GM12878 (cell line): ENCODE measurements at regions not wholly inside any gene's neighbourhood (a gene's known extent, or its start where the extent isn't known, plus 50 kb on each side); places are given as distances from the start of the nearest gene placed in this dataset.

Experiments used
- ATAC-seq: fragments of 200-7000 bp; cut with Tn5 transposase; 3 replicates; pipeline ENCODE4 v1.9.1; 2020; ENCODE audit warnings: mild to moderate bottlenecking, moderate library complexity
- BruUV-seq: library from RNA; stranded (reverse); fragments of 400-500 nt; replicated peaks from 2 replicates; lab custom pipeline; 2021; lab: Mats Ljungman, UMichigan
- CTCF ChIA-PET: fragments of 300-600 bp; sonication (Branson Sonifier 250); formaldehyde crosslinking; extraction: SDS; loops from one replicate; lab custom pipeline; 2021; ENCODE audit warnings: inconsistent platforms; lab: Yijun Ruan, JAX
- POLR2A ChIA-PET: fragments of 350-600 bp; formaldehyde crosslinking; extraction: SDS; loops from one replicate; lab custom pipeline; 2021; ENCODE audit warnings: inconsistent platforms; lab: Charles Lee
- RAD21 ChIA-PET: fragments of 300-600 bp; sonication (Branson Sonifier 250); formaldehyde crosslinking; loops from one replicate; lab custom pipeline; 2023; ENCODE audit warnings: antibody characterized with exemption; ENCODE audit not compliant: unreplicated experiment; lab: Charles Lee
- SMC1A ChIA-PET: fragments of 300-600 bp; sonication (Branson Sonifier 250); formaldehyde crosslinking; loops from one replicate; lab custom pipeline; 2023; ENCODE audit not compliant: unreplicated experiment, uncharacterized antibody; lab: Charles Lee
- DNase-seq: peaks from one replicate; pipeline ENCODE4 v3.0.0-alpha.2; 2011; ENCODE audit warnings: low read depth, low spot score
- FAIRE-seq: peaks from 3 replicates; lab custom pipeline; 2011; peaks lifted over from hg19 to GRCh38; lab: Jason Lieb, UNC
- H2AFZ ChIP-seq: 2 replicates; pipeline ENCODE4 v1.6.0; 2011; ENCODE audit warnings: low read depth, low read length, control low read depth; ENCODE audit not compliant: control insufficient read depth
- H3K27ac ChIP-seq: 2 replicates; pipeline ENCODE4 v1.5.1; 2011; ENCODE audit warnings: control low read depth; ENCODE audit not compliant: control insufficient read depth, insufficient read depth
- H3K27me3 ChIP-seq, 2 experiments: replicated peaks in 1 of 2; 2 replicates each; pipeline versions ENCODE4 v1.6.0 to v1.6.1; 2011; ENCODE audit warnings: low read length in 1 of 2; ENCODE audit not compliant: control insufficient read depth in 2 of 2, insufficient read depth in 2 of 2
- H3K36me3 ChIP-seq, 2 experiments: 2 replicates each; pipeline ENCODE4 v1.5.1; 2011; ENCODE audit warnings: low read length in 1 of 2; ENCODE audit not compliant: control insufficient read depth in 2 of 2, insufficient read depth in 2 of 2
- H3K4me1 ChIP-seq: 2 replicates; pipeline ENCODE4 v1.6.1; 2011; ENCODE audit warnings: mild to moderate bottlenecking, low read length, moderate library complexity, mixed read lengths; ENCODE audit not compliant: control insufficient read depth, insufficient read depth
- H3K4me2 ChIP-seq: 2 replicates; pipeline ENCODE4 v1.6.0; 2011; ENCODE audit warnings: control low read depth; ENCODE audit not compliant: control insufficient read depth, insufficient read depth
- H3K4me3 ChIP-seq: fragments of 200-600 bp; sonication (generic); 2 replicates; pipeline ENCODE4 v1.5.1; 2016
- H3K79me2 ChIP-seq: 2 replicates; pipeline ENCODE4 v1.6.0; 2011; ENCODE audit warnings: low read length; ENCODE audit not compliant: control insufficient read depth, insufficient read depth
- H3K9ac ChIP-seq: 2 replicates; pipeline ENCODE4 v1.8.0; 2011; ENCODE audit warnings: low read length, control low read depth, mixed read lengths; ENCODE audit not compliant: control insufficient read depth, insufficient read depth
- H3K9me3 ChIP-seq: replicated peaks from 3 replicates; pipeline ENCODE4 v1.5.1; 2011; ENCODE audit warnings: mild to moderate bottlenecking, low read length; ENCODE audit not compliant: control insufficient read depth, insufficient read depth
- H4K20me1 ChIP-seq: 2 replicates; pipeline ENCODE4 v1.6.0; 2011; ENCODE audit not compliant: control insufficient read depth, insufficient read depth
- ATF7 ChIP-seq: fragments of 450-650 bp; IDR thresholded peaks from 2 replicates; pipeline ENCODE4 v1.6.1; 2016; ENCODE audit warnings: low read depth, mild to moderate bottlenecking
- EP300 ChIP-seq, 2 experiments: fragments of 150-350 bp in 1 of 2; IDR thresholded peaks; 2 replicates each; pipeline ENCODE4 v1.6.1; 2011 to 2012; ENCODE audit warnings: low read depth in 2 of 2, low read length in 2 of 2, borderline replicate concordance in 1 of 2, improper control_type of control experiment in 1 of 2, inconsistent platforms in 1 of 2; ENCODE audit not compliant: control insufficient read depth in 1 of 2
- NR2C2 ChIP-seq: IDR thresholded peaks from 2 replicates; pipeline ENCODE4 v1.6.1; 2011; ENCODE audit warnings: borderline replicate concordance, low read depth; ENCODE audit not compliant: control insufficient read depth, insufficient read length
- RBBP5 ChIP-seq: fragments of 200-600 bp; sonication (generic); conservative IDR thresholded peaks from 2 replicates; pipeline ENCODE4 v1.6.1; 2016
- SMAD5 ChIP-seq: IDR thresholded peaks from 2 replicates; pipeline ENCODE4 v1.6.1; 2016; ENCODE audit warnings: antibody characterized with exemption, low read depth
- WRNIP1 ChIP-seq: IDR thresholded peaks from 2 replicates; pipeline ENCODE4 v1.6.1; 2011; ENCODE audit warnings: low read depth, low read length, improper control_type of control experiment, borderline replicate concordance
- WGBS: methylation state at CpG from one replicate; pipeline ENCODE4 v1.1.6; 2016; ENCODE audit warnings: low lambda C conversion rate; ENCODE audit not compliant: insufficient replicate concordance, insufficient coverage; ENCODE audit errors: missing lambda C conversion rate; 5-methylcytosine and 5-hydroxymethylcytosine counted together
- in situ Hi-C: fragments of 300-500 bp; cut with MboI; formaldehyde crosslinking; loops from 9 replicates; pipeline ENCODE4 v1.14.3; 2018; ENCODE audit warnings: mixed read lengths
- intact Hi-C: fragments of 100-400 bp; cut with micrococcal nuclease; formaldehyde crosslinking; loops from one replicate; pipeline ENCODE4 v1.14.2; 2022; ENCODE audit not compliant: unreplicated experiment
- TF ChIP-seq, protein P1 (sequence below): IDR thresholded peaks from 2 replicates; pipeline ENCODE4 v1.6.1; 2012; ENCODE audit warnings: improper control_type of control experiment, low read depth, low read length; ENCODE audit not compliant: insufficient replicate concordance
- TF ChIP-seq, protein P2 (sequence below): fragments of 450-650 bp; IDR thresholded peaks from 2 replicates; pipeline ENCODE4 v1.6.1; 2016; ENCODE audit warnings: mild to moderate bottlenecking

DNA sequence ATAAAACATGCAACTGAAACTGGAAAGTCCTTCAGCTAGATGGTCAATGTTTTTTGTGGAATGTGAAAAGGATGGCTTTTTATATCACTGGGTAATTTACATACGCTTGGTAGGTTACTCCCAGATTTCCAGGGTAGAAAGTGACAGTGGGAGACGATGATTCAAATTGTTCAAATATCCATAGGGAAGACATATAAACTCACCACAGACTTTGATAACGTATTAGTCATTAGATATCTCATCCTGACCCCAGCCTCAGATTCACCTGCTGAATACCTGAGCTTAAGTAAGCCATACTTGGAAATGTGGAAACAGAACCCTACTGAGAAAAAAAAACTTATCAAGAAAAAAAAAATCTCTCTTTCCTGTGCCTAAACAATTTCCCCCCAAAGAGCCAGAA lies 169.4 kb downstream of the ZNF674 start:
- no peaks in the 10 kb centered on the region for H3K9me3 ChIP-seq
- TF ChIP-seq RBBP5, result no peak
- no peak for TF ChIP-seq EP300 (IDR thresholded peaks at IDR 0.05; ENCODE audit: borderline replicate concordance in 1 of 2, control insufficient read depth in 1 of 2, low read depth in 2 of 2, low read length in 2 of 2)
- no peak overlapping the region for H3K4me3 ChIP-seq
- whole genome bisulfite sequencing, result 28% methylated on average over 3 of the region's 3 CpGs
- no peak overlapping the region for H2AFZ ChIP-seq
- ChIA-PET RAD21 (interaction anchor here (0.9 to 1.2 kb wide), 3 partner anchors 11 to 577 kb away, joined by 3 to 9 read pairs (median 4); no protein-coding TSS in a partner anchor), POLR2A (no interaction called here), CTCF (interaction anchor here (1.0 to 2.5 kb wide), 12 partner anchors 10 to 609 kb away, joined by 3 to 15 read pairs (median 4); no protein-coding TSS in a partner anchor), SMC1A (interaction anchor here (0.6 to 4.1 kb wide), 4 partner anchors 10 to 720 kb away, joined by 3 to 15 read pairs (median 9); no protein-coding TSS in a partner anchor)
- in situ Hi-C loops (no loop called here), intact Hi-C loops (loop anchor here (1.0 to 10.0 kb wide), 2 partner anchors 575 to 861 kb away; no protein-coding TSS in a partner anchor)
- no TSS peak for BruUV-seq
- no peak overlapping the region for H3K9ac ChIP-seq
- no peaks in the 10 kb centered on the region for H3K36me3 ChIP-seq
- no peaks in the 10 kb centered on the region for H3K79me2 ChIP-seq
- no peaks in the 10 kb centered on the region for H4K20me1 ChIP-seq
- no peak for DNase-seq
- FAIRE-seq, result no peak
- ATAC-seq, result no peak
- H3K4me1 ChIP-seq, result no peaks in the 10 kb centered on the region
- H3K4me2 ChIP-seq, result no peak overlapping the region
- no peaks in the 10 kb centered on the region for H3K27me3 ChIP-seq
- H3K27ac ChIP-seq, result no peak overlapping the region

DNA sequence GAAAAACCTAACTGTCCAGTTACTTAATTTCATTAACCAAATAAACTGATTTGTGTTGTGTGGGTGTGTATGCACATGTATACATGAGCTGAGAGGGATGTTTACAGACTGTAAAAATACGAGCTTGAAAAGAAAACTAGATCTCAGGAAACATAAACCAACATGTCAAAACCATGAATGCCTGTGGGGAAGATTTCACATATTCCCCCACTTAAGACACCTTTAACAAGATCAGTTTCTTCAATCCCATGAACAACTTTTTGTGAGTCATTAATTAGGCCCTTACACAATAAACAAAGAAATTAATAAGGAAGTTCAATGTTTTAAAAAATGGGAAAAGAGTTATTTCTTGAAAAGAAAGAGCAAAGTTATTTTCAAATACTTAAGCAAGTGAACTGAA lies 170.8 kb downstream of the ZNF674 start:
- Histone ChIP-seq H3K27me3 (no peaks in the 10 kb centered on the region), H3K4me1 (no peaks in the 10 kb centered on the region), H2AFZ (no peak overlapping the region), H3K9ac (no peak overlapping the region), H3K27ac (no peak overlapping the region), H3K9me3 (no peaks in the 10 kb centered on the region), H4K20me1 (no peaks in the 10 kb centered on the region), H3K36me3 (no peaks in the 10 kb centered on the region), H3K79me2 (no peaks in the 10 kb centered on the region), H3K4me2 (no peak overlapping the region), H3K4me3 (no peak overlapping the region)
- WGBS, result 7% methylated on average over 1 of the region's 1 CpG
- ChIA-PET POLR2A (no interaction called here), SMC1A (interaction anchor here (1.5 to 4.1 kb wide), 2 partner anchors 12 to 34 kb away, joined by 6 to 15 read pairs; no protein-coding TSS in a partner anchor), RAD21 (no interaction called here), CTCF (interaction anchor here (1.3 to 1.6 kb wide), 3 partner anchors 16 to 572 kb away, joined by 3 read pairs; no protein-coding TSS in a partner anchor)
- no peak for ATAC-seq
- intact Hi-C loops, result loop anchor here (10.0 kb wide), 1 partner anchor 860 kb away; no protein-coding TSS in a partner anchor
- no TSS peak for BruUV-seq
- no peak for FAIRE-seq
- in situ Hi-C loops, result no loop called here
- DNase-seq, result no peak
- TF ChIP-seq NR2C2 (no peak), ATF7 (no peak), SMAD5 (no peak), WRNIP1 (no peak)
- TF ChIP-seq, protein P1, sequence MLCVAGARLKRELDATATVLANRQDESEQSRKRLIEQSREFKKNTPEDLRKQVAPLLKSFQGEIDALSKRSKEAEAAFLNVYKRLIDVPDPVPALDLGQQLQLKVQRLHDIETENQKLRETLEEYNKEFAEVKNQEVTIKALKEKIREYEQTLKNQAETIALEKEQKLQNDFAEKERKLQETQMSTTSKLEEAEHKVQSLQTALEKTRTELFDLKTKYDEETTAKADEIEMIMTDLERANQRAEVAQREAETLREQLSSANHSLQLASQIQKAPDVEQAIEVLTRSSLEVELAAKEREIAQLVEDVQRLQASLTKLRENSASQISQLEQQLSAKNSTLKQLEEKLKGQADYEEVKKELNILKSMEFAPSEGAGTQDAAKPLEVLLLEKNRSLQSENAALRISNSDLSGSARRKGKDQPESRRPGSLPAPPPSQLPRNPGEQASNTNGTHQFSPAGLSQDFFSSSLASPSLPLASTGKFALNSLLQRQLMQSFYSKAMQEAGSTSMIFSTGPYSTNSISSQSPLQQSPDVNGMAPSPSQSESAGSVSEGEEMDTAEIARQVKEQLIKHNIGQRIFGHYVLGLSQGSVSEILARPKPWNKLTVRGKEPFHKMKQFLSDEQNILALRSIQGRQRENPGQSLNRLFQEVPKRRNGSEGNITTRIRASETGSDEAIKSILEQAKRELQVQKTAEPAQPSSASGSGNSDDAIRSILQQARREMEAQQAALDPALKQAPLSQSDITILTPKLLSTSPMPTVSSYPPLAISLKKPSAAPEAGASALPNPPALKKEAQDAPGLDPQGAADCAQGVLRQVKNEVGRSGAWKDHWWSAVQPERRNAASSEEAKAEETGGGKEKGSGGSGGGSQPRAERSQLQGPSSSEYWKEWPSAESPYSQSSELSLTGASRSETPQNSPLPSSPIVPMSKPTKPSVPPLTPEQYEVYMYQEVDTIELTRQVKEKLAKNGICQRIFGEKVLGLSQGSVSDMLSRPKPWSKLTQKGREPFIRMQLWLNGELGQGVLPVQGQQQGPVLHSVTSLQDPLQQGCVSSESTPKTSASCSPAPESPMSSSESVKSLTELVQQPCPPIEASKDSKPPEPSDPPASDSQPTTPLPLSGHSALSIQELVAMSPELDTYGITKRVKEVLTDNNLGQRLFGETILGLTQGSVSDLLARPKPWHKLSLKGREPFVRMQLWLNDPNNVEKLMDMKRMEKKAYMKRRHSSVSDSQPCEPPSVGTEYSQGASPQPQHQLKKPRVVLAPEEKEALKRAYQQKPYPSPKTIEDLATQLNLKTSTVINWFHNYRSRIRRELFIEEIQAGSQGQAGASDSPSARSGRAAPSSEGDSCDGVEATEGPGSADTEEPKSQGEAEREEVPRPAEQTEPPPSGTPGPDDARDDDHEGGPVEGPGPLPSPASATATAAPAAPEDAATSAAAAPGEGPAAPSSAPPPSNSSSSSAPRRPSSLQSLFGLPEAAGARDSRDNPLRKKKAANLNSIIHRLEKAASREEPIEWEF, result no peak
- TF ChIP-seq, protein P2, sequence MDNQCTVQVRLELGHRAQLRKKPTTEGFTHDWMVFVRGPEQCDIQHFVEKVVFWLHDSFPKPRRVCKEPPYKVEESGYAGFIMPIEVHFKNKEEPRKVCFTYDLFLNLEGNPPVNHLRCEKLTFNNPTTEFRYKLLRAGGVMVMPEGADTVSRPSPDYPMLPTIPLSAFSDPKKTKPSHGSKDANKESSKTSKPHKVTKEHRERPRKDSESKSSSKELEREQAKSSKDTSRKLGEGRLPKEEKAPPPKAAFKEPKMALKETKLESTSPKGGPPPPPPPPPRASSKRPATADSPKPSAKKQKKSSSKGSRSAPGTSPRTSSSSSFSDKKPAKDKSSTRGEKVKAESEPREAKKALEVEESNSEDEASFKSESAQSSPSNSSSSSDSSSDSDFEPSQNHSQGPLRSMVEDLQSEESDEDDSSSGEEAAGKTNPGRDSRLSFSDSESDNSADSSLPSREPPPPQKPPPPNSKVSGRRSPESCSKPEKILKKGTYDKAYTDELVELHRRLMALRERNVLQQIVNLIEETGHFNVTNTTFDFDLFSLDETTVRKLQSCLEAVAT, result no peak
